ENCODE measurements at regions not wholly inside any gene's neighbourhood (a gene's known extent, or its start where the extent isn't known, plus 50 kb on each side); places are given as distances from the start of the nearest gene placed in this dataset.

GRCh38 chr4:13248621-13249298 is 235.4 kb downstream of the RAB28 start:
- TF ChIP-seq RAD21 (IDR thresholded peaks at IDR 0.05 in 1 of 2, conservative IDR thresholded peaks at IDR 0.05 in 1 of 2; ENCODE audit: low read depth in 2 of 2, low read length in 2 of 2), result peak; percentile 56 to 59
- no peak for TF ChIP-seq MAX (IDR thresholded peaks at IDR 0.05)
- TF ChIP-seq EZH2 (IDR thresholded peaks at IDR 0.05; ENCODE audit: low read depth, low read length, severe bottlenecking), result no peak
